MM.1S (cell line): ENCODE measurements at regions not wholly inside any gene's neighbourhood (a gene's known extent, or its start where the extent isn't known, plus 50 kb on each side); places are given as distances from the start of the nearest gene placed in this dataset.

ENCODE experiments used
- EZH2 ChIP-seq: fragments of 300-600 bp; sonication (generic); optimal IDR thresholded peaks from 2 replicates; pipeline ENCODE3; 2017; ENCODE audit warnings: low read depth, mild to moderate bottlenecking, antibody characterized with exemption, low read length, mixed read lengths
- EZH2phosphoT487 ChIP-seq: fragments of 300-600 bp; sonication (generic); IDR thresholded peaks from 2 replicates; pipeline ENCODE4 v1.6.1; 2018; ENCODE audit warnings: antibody characterized with exemption, low read length
- TF ChIP-seq, protein P1 (sequence below): fragments of 300-600 bp; sonication (generic); IDR thresholded peaks from 2 replicates; pipeline ENCODE4 v1.5.1; 2016; ENCODE audit warnings: antibody characterized with exemption, low read length, mixed read lengths

DNA sequence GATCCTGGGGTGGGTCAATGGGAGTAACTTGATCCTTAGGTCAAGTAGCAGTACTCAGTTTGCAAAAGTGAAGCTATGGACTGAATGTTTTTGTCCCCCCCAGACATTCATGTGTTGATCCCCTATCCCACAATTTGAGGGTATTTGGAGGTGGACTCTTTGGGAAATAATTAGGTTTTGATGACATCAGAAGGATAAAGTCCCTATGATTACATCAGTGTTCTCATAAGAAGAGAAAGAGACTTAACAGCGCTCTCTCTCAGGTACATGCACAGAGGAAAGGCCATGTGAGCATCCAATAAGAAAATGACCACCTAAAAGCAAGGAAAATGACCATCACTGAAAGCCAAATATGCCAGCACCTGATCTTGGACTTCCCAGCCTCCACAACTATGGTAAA lies 550.8 kb downstream of the FOXG1 start:
- TF ChIP-seq, protein P1, sequence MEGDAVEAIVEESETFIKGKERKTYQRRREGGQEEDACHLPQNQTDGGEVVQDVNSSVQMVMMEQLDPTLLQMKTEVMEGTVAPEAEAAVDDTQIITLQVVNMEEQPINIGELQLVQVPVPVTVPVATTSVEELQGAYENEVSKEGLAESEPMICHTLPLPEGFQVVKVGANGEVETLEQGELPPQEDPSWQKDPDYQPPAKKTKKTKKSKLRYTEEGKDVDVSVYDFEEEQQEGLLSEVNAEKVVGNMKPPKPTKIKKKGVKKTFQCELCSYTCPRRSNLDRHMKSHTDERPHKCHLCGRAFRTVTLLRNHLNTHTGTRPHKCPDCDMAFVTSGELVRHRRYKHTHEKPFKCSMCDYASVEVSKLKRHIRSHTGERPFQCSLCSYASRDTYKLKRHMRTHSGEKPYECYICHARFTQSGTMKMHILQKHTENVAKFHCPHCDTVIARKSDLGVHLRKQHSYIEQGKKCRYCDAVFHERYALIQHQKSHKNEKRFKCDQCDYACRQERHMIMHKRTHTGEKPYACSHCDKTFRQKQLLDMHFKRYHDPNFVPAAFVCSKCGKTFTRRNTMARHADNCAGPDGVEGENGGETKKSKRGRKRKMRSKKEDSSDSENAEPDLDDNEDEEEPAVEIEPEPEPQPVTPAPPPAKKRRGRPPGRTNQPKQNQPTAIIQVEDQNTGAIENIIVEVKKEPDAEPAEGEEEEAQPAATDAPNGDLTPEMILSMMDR = no peak
- no peak for TF ChIP-seq EZH2
- no peak for TF ChIP-seq EZH2phosphoT487
